HG02623 (cell line): ENCODE measurements at regions not wholly inside any gene's neighbourhood (a gene's known extent, or its start where the extent isn't known, plus 50 kb on each side); places are given as distances from the start of the nearest gene placed in this dataset.
"Not testable (repeated sequence)": the region's sequence is repeated elsewhere in the genome, so short reads cannot be mapped to it uniquely, and the experiment has no call there.

ENCODE experiments used
- ATAC-seq: cut with Tn5 transposase; IDR thresholded peaks from one replicate; pipeline ENCODE4 v1.9.1; 2021; ENCODE audit warnings: moderate library complexity; ENCODE audit not compliant: unreplicated experiment

DNA sequence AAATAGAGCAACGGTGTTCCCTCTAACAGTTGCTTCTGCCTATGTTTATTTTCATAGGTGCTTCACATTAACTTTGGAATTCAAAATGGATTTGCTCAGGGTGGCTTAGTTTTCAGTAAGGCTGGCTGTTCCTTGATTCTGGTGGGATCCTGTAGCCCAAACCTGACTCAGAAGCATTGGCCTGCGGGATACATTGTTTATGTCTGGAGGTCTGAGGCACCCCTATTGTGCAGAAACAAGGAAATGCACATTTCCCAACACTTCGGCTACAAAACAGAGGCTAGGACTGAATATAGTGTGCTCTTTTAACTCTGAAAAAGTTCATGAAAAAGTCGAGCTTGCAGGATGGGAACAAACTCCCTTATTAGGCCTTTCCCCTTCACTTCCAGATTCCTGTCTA, 133.8 kb upstream of the F3 start:
- ATAC-seq = no peak

DNA sequence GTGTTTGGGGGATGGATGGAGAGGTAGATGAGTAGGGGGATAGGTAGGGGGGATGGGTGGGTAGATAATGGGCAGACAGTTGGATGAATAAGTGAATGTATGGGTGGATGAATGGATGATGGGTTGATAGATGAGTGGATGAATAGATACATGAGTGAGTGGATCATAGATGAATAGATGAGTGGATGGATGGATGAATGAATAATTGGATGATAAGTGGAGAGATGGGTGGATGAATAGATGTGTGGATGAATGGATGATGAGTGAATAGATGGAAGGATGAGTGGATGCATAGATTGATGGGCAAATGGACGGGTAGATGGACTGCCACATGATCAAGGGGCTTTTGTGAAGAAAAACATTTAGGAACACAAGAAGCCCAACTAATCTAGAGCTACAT, 133.3 kb upstream of the F3 start:
- ATAC-seq = no peak

- ATAC-seq = no peak
Observed at GRCh38 chr1:94672934-94673333, 131.4 kb upstream of the F3 start.

DNA sequence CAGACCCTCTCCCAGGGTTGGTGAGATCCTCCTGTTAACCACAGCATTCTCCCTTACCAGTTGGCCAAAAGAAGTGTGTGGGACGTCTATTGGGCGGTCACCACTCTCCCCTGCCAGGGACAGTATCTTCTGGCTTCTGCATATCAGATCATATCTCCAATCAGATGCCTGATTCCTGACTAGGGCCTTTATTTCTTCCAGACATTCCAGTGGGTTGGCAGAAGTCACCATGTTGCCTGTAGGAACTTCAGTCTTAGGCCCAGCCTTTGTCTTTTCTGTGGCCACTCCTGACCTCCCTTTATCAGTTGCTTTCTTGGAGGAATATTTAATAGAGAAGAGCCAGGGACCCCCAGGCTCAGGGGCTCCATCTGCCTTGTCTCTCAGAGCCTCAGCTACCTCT, 130.4 kb upstream of the F3 start:
- ATAC-seq = no peak

GRCh38 chr1:94670273-94670672, 128.7 kb upstream of the F3 start:
- ATAC-seq = no peak

DNA sequence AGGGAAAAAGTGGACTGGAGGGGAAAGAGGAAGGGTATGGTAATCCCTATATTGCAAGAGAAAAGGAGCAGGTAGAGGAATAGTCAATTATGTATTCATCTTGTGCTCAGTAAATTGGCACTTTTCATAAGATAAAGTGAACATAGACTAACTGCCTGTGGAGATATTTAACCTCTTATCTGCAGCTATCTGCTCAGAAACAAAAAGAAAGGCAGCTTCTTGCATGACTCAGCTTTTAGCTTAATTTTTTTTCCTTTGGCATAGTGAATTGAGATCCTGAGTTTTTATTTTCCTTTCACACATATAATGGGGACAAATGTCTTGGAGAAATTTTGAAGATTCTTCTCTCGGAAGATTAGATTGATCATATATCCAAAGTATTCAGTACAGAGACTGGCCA, 127.6 kb upstream of the F3 start:
- ATAC-seq = no peak

DNA sequence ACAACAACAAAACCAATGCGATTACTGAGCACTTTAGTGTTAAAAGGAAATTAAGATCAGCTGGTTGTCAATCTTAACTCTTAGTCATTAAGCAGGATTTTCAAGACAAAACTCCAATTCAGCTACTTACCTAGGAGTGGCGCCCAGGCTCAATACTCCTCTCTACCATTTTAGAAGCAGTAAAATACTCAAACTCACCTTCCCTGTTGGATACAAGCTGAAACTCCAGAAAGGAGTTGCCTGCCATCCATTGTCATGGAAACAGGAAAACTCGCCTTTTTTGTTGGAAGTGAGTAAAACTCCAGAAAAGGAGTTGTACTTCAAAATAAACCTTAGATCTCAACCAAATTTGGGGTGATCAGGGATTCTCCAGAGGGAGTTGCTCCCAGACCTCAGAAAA, 127.0 kb upstream of the F3 start:
- ATAC-seq = no peak

GRCh38 chr1:94667818-94668217, 126.3 kb upstream of the F3 start:
- ATAC-seq = no peak

GRCh38 chr1:94666797-94667196, 125.2 kb upstream of the F3 start:
- no peak for ATAC-seq

GRCh38 chr1:94661431-94661932, 119.9 kb upstream of the F3 start:
- ATAC-seq = no peak

DNA sequence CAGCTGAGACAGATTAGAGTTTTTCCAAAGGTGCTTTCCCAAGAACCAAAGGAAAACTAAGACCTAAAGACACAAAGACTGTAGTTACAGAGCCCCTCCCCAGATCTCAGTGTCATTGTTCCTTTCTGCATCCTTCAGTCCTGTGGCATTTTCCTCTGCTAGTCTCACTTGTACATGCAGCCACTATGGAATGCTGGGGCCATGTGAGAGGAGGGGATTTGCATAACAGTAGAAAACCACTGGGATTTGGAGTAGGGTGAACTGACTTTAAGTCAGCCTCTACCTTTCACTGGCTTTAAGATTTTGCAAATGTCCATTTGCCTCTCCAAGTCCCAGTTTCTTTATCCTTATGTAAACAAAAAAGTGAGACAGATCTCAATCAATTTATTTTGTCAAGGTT, 119.4 kb upstream of the F3 start:
- no peak for ATAC-seq

GRCh38 chr1:94660258-94660657, 118.7 kb upstream of the F3 start:
- no peak for ATAC-seq

GRCh38 chr1:94659202-94659601, 117.6 kb upstream of the F3 start:
- ATAC-seq = not testable (repeated sequence)

DNA sequence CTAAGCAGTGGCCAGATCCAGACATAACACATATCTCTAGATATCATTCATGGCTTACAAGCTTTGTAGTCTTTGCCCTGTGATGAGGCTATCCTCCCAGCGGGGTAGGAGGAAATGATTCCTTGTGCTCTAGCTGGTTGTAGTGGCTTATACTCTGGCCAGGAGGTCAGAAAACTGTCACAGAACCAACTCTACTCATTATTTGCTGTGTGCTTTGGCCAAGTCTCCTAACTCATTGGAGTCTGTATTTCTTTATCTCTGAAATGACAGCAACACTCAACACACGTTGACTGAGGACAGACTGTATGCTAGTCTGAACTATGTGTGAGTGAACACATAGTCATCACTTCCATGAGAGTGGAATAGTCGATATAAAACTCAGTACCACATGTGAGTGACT, 116.7 kb upstream of the F3 start:
- ATAC-seq = no peak

DNA sequence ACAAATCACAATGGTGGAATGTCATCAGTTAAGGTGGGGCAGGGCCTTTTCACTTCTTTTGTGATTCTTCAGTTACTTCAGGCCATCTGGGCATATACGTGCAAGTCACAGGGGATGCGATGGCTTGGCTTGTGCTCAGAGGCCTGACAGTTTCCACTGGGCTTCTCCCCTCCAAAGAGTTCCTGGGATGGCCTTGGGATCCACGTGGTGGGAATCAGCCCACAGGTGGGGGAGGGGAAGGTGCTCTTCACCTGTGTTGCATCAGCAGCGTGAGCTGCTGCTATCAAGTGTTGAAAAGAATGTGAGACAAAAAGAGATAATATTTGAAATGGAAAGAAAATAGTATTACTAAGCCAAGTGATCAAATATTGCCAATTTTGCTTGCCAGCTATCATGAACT, 116.2 kb upstream of the F3 start:
- not testable (repeated sequence) for ATAC-seq

DNA sequence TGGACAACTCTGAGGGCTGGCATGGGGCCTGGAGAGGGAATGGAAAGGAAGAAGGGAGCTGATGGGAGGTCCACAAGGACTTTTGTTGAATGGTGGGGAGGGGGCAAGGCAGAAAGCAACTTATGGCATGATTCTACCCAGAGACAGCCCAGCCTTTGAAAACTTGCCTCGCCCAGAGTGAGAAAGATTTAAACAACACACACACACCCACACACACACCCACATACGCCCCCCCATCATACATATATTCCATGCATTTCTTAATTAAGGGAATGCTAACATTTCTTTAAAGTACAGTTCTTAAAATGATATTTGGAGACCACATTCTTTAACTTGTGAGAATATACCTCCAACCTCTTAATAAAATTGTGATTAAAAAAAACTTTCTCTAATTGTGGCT, 115.4 kb upstream of the F3 start:
- no peak for ATAC-seq

DNA sequence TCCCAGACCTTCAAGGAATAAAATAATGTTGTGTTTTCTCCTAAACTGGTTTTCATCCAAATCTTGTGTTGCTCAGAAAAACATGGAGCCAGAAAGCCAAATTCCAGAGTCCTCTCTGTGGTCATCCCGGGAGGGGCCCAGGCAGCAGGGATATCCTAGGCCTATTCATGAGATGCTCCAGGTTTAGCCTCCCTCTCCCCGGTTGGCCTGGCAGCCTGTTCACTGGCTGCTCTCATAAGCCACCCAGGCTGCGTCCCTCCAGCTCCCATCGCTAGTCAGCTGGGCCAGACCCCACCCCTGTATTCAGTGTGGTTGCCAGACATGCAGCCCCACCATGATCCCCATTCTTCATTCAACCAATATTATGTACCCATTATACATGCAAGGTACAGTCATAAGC, 113.4 kb upstream of the F3 start:
- ATAC-seq = no peak

DNA sequence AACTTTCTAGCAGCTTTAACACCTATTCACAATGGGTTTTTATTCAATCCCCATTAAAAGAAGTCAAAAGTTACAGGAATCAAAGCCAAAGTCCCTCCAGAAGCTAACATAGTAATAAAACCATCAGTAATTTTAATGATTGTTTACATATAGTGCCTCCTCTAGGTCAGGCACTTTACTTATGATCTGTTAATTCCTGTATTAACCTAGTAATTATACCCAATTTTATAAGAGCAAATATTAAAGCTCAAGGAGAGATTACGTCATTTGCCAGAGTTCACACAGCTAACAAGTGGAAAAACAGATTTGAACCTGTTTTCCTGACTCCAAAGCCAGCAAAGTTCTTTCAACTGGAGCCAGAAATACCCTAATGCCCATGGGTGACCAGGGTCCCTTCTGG, 112.9 kb upstream of the F3 start:
- no peak for ATAC-seq

GRCh38 chr1:94654031-94654430, 112.5 kb upstream of the F3 start:
- ATAC-seq = no peak

- no peak for ATAC-seq
Observed at GRCh38 chr1:94653454-94653853, 111.9 kb upstream of the F3 start.

- no peak for ATAC-seq
Observed at GRCh38 chr1:94651076-94651475, 109.5 kb upstream of the F3 start.

- ATAC-seq = no peak
Observed at GRCh38 chr1:94650301-94650700, 108.7 kb upstream of the F3 start.

DNA sequence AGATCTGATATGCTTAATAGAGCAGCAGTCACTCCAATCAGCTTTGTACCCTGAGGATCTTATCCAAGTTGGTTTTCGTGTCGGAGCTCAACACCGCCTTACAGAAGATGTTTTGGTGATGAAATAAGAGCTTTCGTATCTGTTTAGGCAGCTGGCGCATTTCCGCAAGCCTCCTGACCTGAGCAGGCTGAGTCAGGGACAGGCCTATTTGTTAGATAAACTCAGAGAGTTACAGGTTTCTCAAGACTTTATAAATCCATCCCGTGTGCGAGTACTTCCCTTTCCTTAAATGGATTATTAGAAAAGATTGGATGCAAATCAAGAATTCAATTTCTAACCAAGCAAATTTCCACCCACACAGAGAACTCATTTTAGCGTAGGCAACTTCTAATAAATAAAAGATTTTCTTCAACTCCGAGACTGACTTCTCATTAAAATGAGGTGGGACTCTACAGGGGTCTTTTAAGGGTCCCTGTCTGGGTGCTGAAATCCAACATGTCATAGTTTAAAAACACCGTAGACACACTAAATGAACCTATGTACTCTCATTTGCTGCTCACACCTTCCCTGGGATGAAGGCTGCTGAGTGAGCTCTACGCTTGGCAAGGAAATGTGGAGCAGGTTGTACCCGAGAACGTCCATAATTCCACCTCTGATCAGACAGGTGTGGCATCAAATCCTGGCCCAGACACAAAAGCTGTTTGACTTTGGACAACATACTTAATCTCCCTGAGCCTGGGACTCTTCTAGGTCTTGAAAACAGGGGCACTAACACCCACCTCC, 106.9 kb upstream of the F3 start:
- no peak for ATAC-seq
